H1 (cell line): ENCODE measurements at regions not wholly inside any gene's neighbourhood (a gene's known extent, or its start where the extent isn't known, plus 50 kb on each side); places are given as distances from the start of the nearest gene placed in this dataset.

Experiments used
- CTCF ChIA-PET: fragments of 300-600 bp; sonication (Branson Sonifier 250); formaldehyde crosslinking; loops from one replicate; lab custom pipeline; 2021; ENCODE audit not compliant: partially characterized antibody; lab: Charles Lee
- POLR2A ChIA-PET: fragments of 300-600 bp; sonication (Branson Sonifier 250); formaldehyde crosslinking; loops from one replicate; lab custom pipeline; 2021; ENCODE audit warnings: inconsistent platforms; ENCODE audit not compliant: partially characterized antibody; lab: Charles Lee
- DNase-seq, 2 experiments: peaks; one replicate each; pipeline versions ENCODE4 v3.0.0 to v3.0.0-alpha.2; 2010 to 2022; ENCODE audit warnings: low spot score in 2 of 2, low read depth in 1 of 2, mixed read lengths in 1 of 2
- FAIRE-seq: peaks from 2 replicates; lab custom pipeline; 2011; peaks lifted over from hg19 to GRCh38; lab: Jason Lieb, UNC
- H2AFZ ChIP-seq: 2 replicates; pipeline ENCODE4 v1.8.1; 2012; ENCODE audit warnings: low read length, inconsistent platforms
- H2AK5ac ChIP-seq: 2 replicates; pipeline ENCODE4 v1.6.1; 2013; ENCODE audit warnings: low read depth, low read length
- H2BK120ac ChIP-seq: replicated peaks from 2 replicates; pipeline ENCODE3; 2013; ENCODE audit warnings: low read depth, low read length, inconsistent platforms
- H2BK12ac ChIP-seq: 2 replicates; pipeline ENCODE4 v1.6.1; 2013; ENCODE audit warnings: low read depth, low read length
- H2BK15ac ChIP-seq: 2 replicates; pipeline ENCODE4 v1.6.1; 2013; ENCODE audit warnings: low read length
- H2BK20ac ChIP-seq: 2 replicates; pipeline ENCODE4 v1.6.1; 2013; ENCODE audit warnings: low read length
- H2BK5ac ChIP-seq: 2 replicates; pipeline ENCODE4 v1.6.1; 2013; ENCODE audit warnings: low read depth, low read length
- H3K14ac ChIP-seq: 2 replicates; pipeline ENCODE4 v1.6.1; 2013; ENCODE audit warnings: inconsistent platforms; ENCODE audit not compliant: insufficient read length
- H3K18ac ChIP-seq: 2 replicates; pipeline ENCODE4 v1.6.1; 2013; ENCODE audit warnings: low read length; ENCODE audit errors: extremely low read depth
- H3K23ac ChIP-seq: 2 replicates; pipeline ENCODE4 v1.6.1; 2013; ENCODE audit warnings: inconsistent platforms; ENCODE audit not compliant: insufficient read length
- H3K23me2 ChIP-seq: 2 replicates; pipeline ENCODE4 v1.6.1; 2013; ENCODE audit warnings: low read depth, low read length
- H3K27ac ChIP-seq: 2 replicates; pipeline ENCODE4 v1.6.1; 2011; ENCODE audit warnings: low read depth, low read length, inconsistent platforms
- H3K27me3 ChIP-seq, 4 experiments: replicated peaks in 1 of 4; 1 replicate in 1 of 4; 2 replicates in 3 of 4; pipeline versions ENCODE4 v1.6.1 to v1.8.1; 2011 to 2013; ENCODE audit warnings: low read length in 3 of 4, mild to moderate bottlenecking in 3 of 4, inconsistent platforms in 2 of 4, mixed read lengths in 2 of 4, moderate library complexity in 1 of 4; ENCODE audit not compliant: control insufficient read depth in 3 of 4, insufficient read depth in 3 of 4; ENCODE audit errors: extremely low read depth in 1 of 4
- H3K36me3 ChIP-seq, 4 experiments: 2 replicates each; pipeline versions ENCODE4 v1.6.1 to v1.8.1; 2011 to 2013; ENCODE audit warnings: mild to moderate bottlenecking in 4 of 4, low read length in 3 of 4, moderate library complexity in 2 of 4, control low read depth in 1 of 4, inconsistent platforms in 1 of 4; ENCODE audit not compliant: insufficient read depth in 4 of 4, control insufficient read depth in 2 of 4
- H3K4ac ChIP-seq: replicated peaks from 2 replicates; pipeline ENCODE3; 2013; ENCODE audit warnings: low read length, low read depth, mixed read lengths, inconsistent platforms; ENCODE audit not compliant: insufficient read length
- H3K4me1 ChIP-seq, 4 experiments: replicated peaks in 1 of 4; 1 replicate in 1 of 4; 2 replicates in 3 of 4; pipeline versions ENCODE4 v1.6.1 to v1.8.1; 2011 to 2013; ENCODE audit warnings: low read length in 3 of 4, inconsistent platforms in 2 of 4, mixed read lengths in 1 of 4; ENCODE audit not compliant: insufficient read depth in 4 of 4, control insufficient read depth in 3 of 4
- H3K4me2 ChIP-seq, 2 experiments: 2 replicates each; pipeline versions ENCODE4 v1.6.1 to v1.8.1; 2011 to 2013; ENCODE audit warnings: low read depth in 2 of 2, low read length in 2 of 2, control low read depth in 1 of 2, inconsistent platforms in 1 of 2, mild to moderate bottlenecking in 1 of 2; ENCODE audit not compliant: insufficient read depth in 1 of 2
- H3K4me3 ChIP-seq, 4 experiments: fragments of 200-600, 300-600 bp in 1 of 4; sonication (generic), shearing (Covaris generic), sonication (Bioruptor Twin) in 1 of 4; 2 replicates each; pipeline versions ENCODE4 v1.5.1 to v1.8.1; 2011 to 2016; ENCODE audit warnings: low read length in 4 of 4, low read depth in 3 of 4, control low read depth in 2 of 4, inconsistent platforms in 2 of 4, mild to moderate bottlenecking in 2 of 4, mixed read lengths in 1 of 4, moderate library complexity in 1 of 4; ENCODE audit not compliant: insufficient read depth in 2 of 4; ENCODE audit errors: extremely low read depth in 1 of 4
- H3K56ac ChIP-seq: replicated peaks from 2 replicates; pipeline ENCODE3; 2013; ENCODE audit warnings: low read depth, mild to moderate bottlenecking, mixed read lengths, low read length, inconsistent platforms; ENCODE audit not compliant: insufficient read length
- H3K79me1 ChIP-seq: 2 replicates; pipeline ENCODE4 v1.6.1; 2013; ENCODE audit warnings: low read depth, low read length, control low read depth
- H3K79me2 ChIP-seq, 2 experiments: 2 replicates each; pipeline versions ENCODE4 v1.6.1 to v1.8.1; 2012 to 2013; ENCODE audit warnings: low read length in 2 of 2, mild to moderate bottlenecking in 2 of 2, inconsistent platforms in 1 of 2; ENCODE audit not compliant: insufficient read depth in 2 of 2, control insufficient read depth in 1 of 2
- H3K9ac ChIP-seq, 4 experiments: replicated peaks in 1 of 4; 1 replicate in 1 of 4; 2 replicates in 3 of 4; pipeline versions ENCODE4 v1.6.1 to v1.8.1; 2011 to 2013; ENCODE audit warnings: low read depth in 3 of 4, low read length in 3 of 4, control low read depth in 2 of 4, mild to moderate bottlenecking in 2 of 4, moderate library complexity in 2 of 4, inconsistent platforms in 1 of 4; ENCODE audit errors: extremely low read depth in 1 of 4
- H3K9me3 ChIP-seq, 2 experiments: 2 replicates each; pipeline versions ENCODE4 v1.6.1 to v1.8.1; 2012 to 2013; ENCODE audit warnings: mild to moderate bottlenecking in 2 of 2, moderate library complexity in 2 of 2, control low read depth in 1 of 2, inconsistent platforms in 1 of 2, low read depth in 1 of 2, low read length in 1 of 2, mixed read lengths in 1 of 2; ENCODE audit not compliant: insufficient read depth in 2 of 2
- H4K20me1 ChIP-seq, 2 experiments: replicated peaks in 1 of 2; 2 replicates each; pipeline versions ENCODE3 to v1.8.1; 2011 to 2013; ENCODE audit warnings: inconsistent platforms in 2 of 2, low read length in 2 of 2, mild to moderate bottlenecking in 1 of 2; ENCODE audit not compliant: insufficient read depth in 2 of 2, control insufficient read depth in 1 of 2
- H4K5ac ChIP-seq: 2 replicates; pipeline ENCODE4 v1.6.1; 2013; ENCODE audit warnings: low read length, low read depth, mixed read lengths, inconsistent platforms; ENCODE audit not compliant: insufficient read length
- H4K8ac ChIP-seq: 2 replicates; pipeline ENCODE4 v1.8.0; 2013; ENCODE audit warnings: mild to moderate bottlenecking, moderate library complexity, low read length, inconsistent platforms; ENCODE audit not compliant: insufficient read depth; ENCODE audit errors: extremely low read depth
- H4K91ac ChIP-seq: replicated peaks from 2 replicates; pipeline ENCODE3; 2013; ENCODE audit warnings: low read length, mixed read lengths, inconsistent platforms; ENCODE audit not compliant: insufficient read length
- ASH2L ChIP-seq: fragments of 200-600, 300-600 bp; sonication (generic); IDR thresholded peaks from one replicate; pipeline ENCODE4 v1.7.1; 2017; ENCODE audit warnings: low read length
- BCL11A ChIP-seq, 2 experiments: IDR thresholded peaks; one replicate each; pipeline ENCODE4 v1.6.1; 2011; ENCODE audit warnings: low read depth in 2 of 2, low read length in 2 of 2, mild to moderate bottlenecking in 2 of 2
- CHD1 ChIP-seq: IDR thresholded peaks from 2 replicates; pipeline ENCODE4 v1.6.1; 2012; ENCODE audit warnings: low read depth, low read length, improper control_type of control experiment
- EZH2 ChIP-seq: fragments of 200-600 bp; sonication (generic); IDR thresholded peaks from 2 replicates; pipeline ENCODE4 v1.7.1; 2012; ENCODE audit warnings: low read depth, mild to moderate bottlenecking, moderate library complexity, low read length, inconsistent platforms; ENCODE audit not compliant: severe bottlenecking
- HDAC6 ChIP-seq: IDR thresholded peaks from one replicate; pipeline ENCODE4 v1.7.1; 2012; ENCODE audit warnings: low read depth, mild to moderate bottlenecking, inconsistent platforms, low read length, moderate library complexity
- PHF8 ChIP-seq: fragments of 200-600 bp; sonication (generic); conservative IDR thresholded peaks from 2 replicates; pipeline ENCODE4 v1.7.1; 2012; ENCODE audit warnings: low read depth, mild to moderate bottlenecking, inconsistent platforms, low read length, moderate library complexity
- RBBP5 ChIP-seq: IDR thresholded peaks from 2 replicates; pipeline ENCODE4 v1.7.1; 2012; ENCODE audit warnings: low read depth, mild to moderate bottlenecking, inconsistent platforms, low read length, moderate library complexity, borderline replicate concordance
- RFX5 ChIP-seq: IDR thresholded peaks from 2 replicates; pipeline ENCODE4 v1.6.1; 2011; ENCODE audit warnings: low read depth, low read length, improper control_type of control experiment, borderline replicate concordance
- RNF2 ChIP-seq: fragments of 200-900, 300-1000 bp; sonication (generic); IDR thresholded peaks from 2 replicates; pipeline ENCODE4 v1.7.1; 2016; ENCODE audit warnings: borderline replicate concordance, low read depth, mild to moderate bottlenecking, antibody characterized with exemption, low read length; ENCODE audit not compliant: poor library complexity, severe bottlenecking; ENCODE audit errors: missing control alignments
- SP1 ChIP-seq: IDR thresholded peaks from 2 replicates; pipeline ENCODE4 v1.6.1; 2011; ENCODE audit warnings: low read depth, low read length
- SUZ12 ChIP-seq: fragments of 200-600 bp; sonication (generic); IDR thresholded peaks from 2 replicates; pipeline ENCODE4 v1.6.1; 2012; ENCODE audit warnings: mild to moderate bottlenecking, inconsistent platforms, low read length, moderate library complexity, mixed read lengths
- whole genome bisulfite sequencing, 2 experiments: shearing (Covaris generic) in 1 of 2; methylation state at CpG; one replicate each; pipeline versions ENCODE4 v1.1.6 to v1.1.7; 2013 to 2015; ENCODE audit warnings: low lambda C conversion rate in 2 of 2, mixed read lengths in 2 of 2, inconsistent platforms in 1 of 2, low coverage in 1 of 2, missing lambda C conversion rate in 1 of 2; ENCODE audit not compliant: insufficient replicate concordance in 2 of 2, insufficient coverage in 1 of 2, insufficient read length in 1 of 2; ENCODE audit errors: extremely low coverage in 1 of 2, missing lambda C conversion rate in 1 of 2; 5-methylcytosine and 5-hydroxymethylcytosine counted together
- TF ChIP-seq, protein P1 (sequence below): IDR thresholded peaks from 2 replicates; pipeline ENCODE4 v1.6.1; 2012; ENCODE audit warnings: inconsistent platforms
- TF ChIP-seq, protein P2 (sequence below): IDR thresholded peaks from 2 replicates; pipeline ENCODE4 v1.6.1; 2012; ENCODE audit warnings: low read length, inconsistent platforms

DNA sequence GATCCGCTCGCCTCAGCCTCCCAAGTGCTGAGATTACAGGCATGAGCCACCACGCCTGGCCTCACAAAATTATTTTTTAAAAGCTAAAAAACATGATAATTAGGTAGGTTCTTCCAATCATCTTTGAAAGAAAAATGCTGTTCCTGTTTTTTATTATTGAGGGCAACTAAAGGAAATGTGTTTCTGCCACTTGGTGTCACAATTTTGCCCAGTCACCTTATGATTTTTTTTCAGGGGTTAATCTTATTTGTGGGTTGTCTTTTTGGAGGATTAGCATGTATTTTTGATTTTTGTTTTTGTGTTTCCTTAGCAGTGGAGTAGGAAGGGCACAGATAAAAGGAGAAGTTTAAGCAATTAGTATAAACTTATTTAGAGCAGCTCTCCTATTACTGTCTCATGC, 79.8 kb downstream of the PRORP start:
- Histone ChIP-seq H3K4me1 (no peaks in the 10 kb centered on the region), H3K79me2 (no peaks in the 10 kb centered on the region), H3K9me3 (no peaks in the 10 kb centered on the region), H3K18ac (no peak overlapping the region), H3K9ac (no peak overlapping the region), H3K27ac (no peak overlapping the region), H3K4ac (no peak overlapping the region), H3K27me3 (no peaks in the 10 kb centered on the region), H2AFZ (no peak overlapping the region), H4K8ac (no peak overlapping the region), H3K79me1 (no peaks in the 10 kb centered on the region; the same call in 1 of the 2 replicates), H2BK120ac (no peak overlapping the region), H2BK20ac (no peak overlapping the region), H2AK5ac (no peak overlapping the region), H3K36me3 (no peaks in the 10 kb centered on the region), H3K4me3 (no peak overlapping the region), H3K23me2 (no peaks in the 10 kb centered on the region), H2BK12ac (no peak overlapping the region), H4K20me1 (no peaks in the 10 kb centered on the region), H3K4me2 (no peak overlapping the region), H4K91ac (no peak overlapping the region), H4K5ac (no peak overlapping the region), H2BK5ac (no peak overlapping the region), H3K56ac (no peak overlapping the region), H3K14ac (no peak overlapping the region), H3K23ac (no peak overlapping the region), H2BK15ac (no peak overlapping the region)
- WGBS, 2 experiments: 95% methylated on average over 3 of the region's 3 CpGs; no CpG with 5 or more reads in 1 of the 2 experiments
- no peak for TF ChIP-seq RBBP5
- no peak for TF ChIP-seq CHD1
- TF ChIP-seq, protein P1, sequence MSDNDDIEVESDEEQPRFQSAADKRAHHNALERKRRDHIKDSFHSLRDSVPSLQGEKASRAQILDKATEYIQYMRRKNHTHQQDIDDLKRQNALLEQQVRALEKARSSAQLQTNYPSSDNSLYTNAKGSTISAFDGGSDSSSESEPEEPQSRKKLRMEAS: no peak
- TF ChIP-seq PHF8: no peak
- no peak for TF ChIP-seq SUZ12
- no peak for TF ChIP-seq EZH2
- TF ChIP-seq SP1: no peak
- no peak for TF ChIP-seq BCL11A (IDR thresholded peaks at IDR 0.05; ENCODE audit: low read depth in 2 of 2, low read length in 2 of 2)
- no peak for TF ChIP-seq HDAC6
- no peak for TF ChIP-seq RNF2
- no peak for TF ChIP-seq RFX5
- TF ChIP-seq, protein P2, sequence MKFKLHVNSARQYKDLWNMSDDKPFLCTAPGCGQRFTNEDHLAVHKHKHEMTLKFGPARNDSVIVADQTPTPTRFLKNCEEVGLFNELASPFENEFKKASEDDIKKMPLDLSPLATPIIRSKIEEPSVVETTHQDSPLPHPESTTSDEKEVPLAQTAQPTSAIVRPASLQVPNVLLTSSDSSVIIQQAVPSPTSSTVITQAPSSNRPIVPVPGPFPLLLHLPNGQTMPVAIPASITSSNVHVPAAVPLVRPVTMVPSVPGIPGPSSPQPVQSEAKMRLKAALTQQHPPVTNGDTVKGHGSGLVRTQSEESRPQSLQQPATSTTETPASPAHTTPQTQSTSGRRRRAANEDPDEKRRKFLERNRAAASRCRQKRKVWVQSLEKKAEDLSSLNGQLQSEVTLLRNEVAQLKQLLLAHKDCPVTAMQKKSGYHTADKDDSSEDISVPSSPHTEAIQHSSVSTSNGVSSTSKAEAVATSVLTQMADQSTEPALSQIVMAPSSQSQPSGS: no peak
- no peak for TF ChIP-seq ASH2L
- ChIA-PET POLR2A (no interaction called here), CTCF (interaction anchor here (0.6 to 1.7 kb wide), 2 partner anchors 13 to 20 kb away, joined by 3 to 6 read pairs; no protein-coding TSS in a partner anchor)
- DNase-seq (no peak), FAIRE-seq (no peak)
